H1 (cell line): ENCODE measurements at regions not wholly inside any gene's neighbourhood (a gene's known extent, or its start where the extent isn't known, plus 50 kb on each side); places are given as distances from the start of the nearest gene placed in this dataset.

Experiments used
- CTCF ChIA-PET: fragments of 300-600 bp; sonication (Branson Sonifier 250); formaldehyde crosslinking; loops from one replicate; lab custom pipeline; 2021; ENCODE audit not compliant: partially characterized antibody; lab: Charles Lee
- POLR2A ChIA-PET: fragments of 300-600 bp; sonication (Branson Sonifier 250); formaldehyde crosslinking; loops from one replicate; lab custom pipeline; 2021; ENCODE audit warnings: inconsistent platforms; ENCODE audit not compliant: partially characterized antibody; lab: Charles Lee
- DNase-seq, 2 experiments: peaks; one replicate each; pipeline versions ENCODE4 v3.0.0 to v3.0.0-alpha.2; 2010 to 2022; ENCODE audit warnings: low spot score in 2 of 2, low read depth in 1 of 2, mixed read lengths in 1 of 2
- FAIRE-seq: peaks from 2 replicates; lab custom pipeline; 2011; peaks lifted over from hg19 to GRCh38; lab: Jason Lieb, UNC
- H2AFZ ChIP-seq: 2 replicates; pipeline ENCODE4 v1.8.1; 2012; ENCODE audit warnings: low read length, inconsistent platforms
- H2AK5ac ChIP-seq: 2 replicates; pipeline ENCODE4 v1.6.1; 2013; ENCODE audit warnings: low read depth, low read length
- H2BK120ac ChIP-seq: replicated peaks from 2 replicates; pipeline ENCODE3; 2013; ENCODE audit warnings: low read depth, low read length, inconsistent platforms
- H2BK12ac ChIP-seq: 2 replicates; pipeline ENCODE4 v1.6.1; 2013; ENCODE audit warnings: low read depth, low read length
- H2BK15ac ChIP-seq: 2 replicates; pipeline ENCODE4 v1.6.1; 2013; ENCODE audit warnings: low read length
- H2BK20ac ChIP-seq: 2 replicates; pipeline ENCODE4 v1.6.1; 2013; ENCODE audit warnings: low read length
- H2BK5ac ChIP-seq: 2 replicates; pipeline ENCODE4 v1.6.1; 2013; ENCODE audit warnings: low read depth, low read length
- H3K14ac ChIP-seq: 2 replicates; pipeline ENCODE4 v1.6.1; 2013; ENCODE audit warnings: inconsistent platforms; ENCODE audit not compliant: insufficient read length
- H3K18ac ChIP-seq: 2 replicates; pipeline ENCODE4 v1.6.1; 2013; ENCODE audit warnings: low read length; ENCODE audit errors: extremely low read depth
- H3K23ac ChIP-seq: 2 replicates; pipeline ENCODE4 v1.6.1; 2013; ENCODE audit warnings: inconsistent platforms; ENCODE audit not compliant: insufficient read length
- H3K23me2 ChIP-seq: 2 replicates; pipeline ENCODE4 v1.6.1; 2013; ENCODE audit warnings: low read depth, low read length
- H3K27ac ChIP-seq: 2 replicates; pipeline ENCODE4 v1.6.1; 2011; ENCODE audit warnings: low read depth, low read length, inconsistent platforms
- H3K27me3 ChIP-seq, 4 experiments: replicated peaks in 1 of 4; 1 replicate in 1 of 4; 2 replicates in 3 of 4; pipeline versions ENCODE4 v1.6.1 to v1.8.1; 2011 to 2013; ENCODE audit warnings: low read length in 3 of 4, mild to moderate bottlenecking in 3 of 4, inconsistent platforms in 2 of 4, mixed read lengths in 2 of 4, moderate library complexity in 1 of 4; ENCODE audit not compliant: control insufficient read depth in 3 of 4, insufficient read depth in 3 of 4; ENCODE audit errors: extremely low read depth in 1 of 4
- H3K36me3 ChIP-seq, 4 experiments: 2 replicates each; pipeline versions ENCODE4 v1.6.1 to v1.8.1; 2011 to 2013; ENCODE audit warnings: mild to moderate bottlenecking in 4 of 4, low read length in 3 of 4, moderate library complexity in 2 of 4, control low read depth in 1 of 4, inconsistent platforms in 1 of 4; ENCODE audit not compliant: insufficient read depth in 4 of 4, control insufficient read depth in 2 of 4
- H3K4ac ChIP-seq: replicated peaks from 2 replicates; pipeline ENCODE3; 2013; ENCODE audit warnings: low read length, low read depth, mixed read lengths, inconsistent platforms; ENCODE audit not compliant: insufficient read length
- H3K4me1 ChIP-seq, 4 experiments: replicated peaks in 1 of 4; 1 replicate in 1 of 4; 2 replicates in 3 of 4; pipeline versions ENCODE4 v1.6.1 to v1.8.1; 2011 to 2013; ENCODE audit warnings: low read length in 3 of 4, inconsistent platforms in 2 of 4, mixed read lengths in 1 of 4; ENCODE audit not compliant: insufficient read depth in 4 of 4, control insufficient read depth in 3 of 4
- H3K4me2 ChIP-seq, 2 experiments: 2 replicates each; pipeline versions ENCODE4 v1.6.1 to v1.8.1; 2011 to 2013; ENCODE audit warnings: low read depth in 2 of 2, low read length in 2 of 2, control low read depth in 1 of 2, inconsistent platforms in 1 of 2, mild to moderate bottlenecking in 1 of 2; ENCODE audit not compliant: insufficient read depth in 1 of 2
- H3K4me3 ChIP-seq, 4 experiments: fragments of 200-600, 300-600 bp in 1 of 4; sonication (generic), shearing (Covaris generic), sonication (Bioruptor Twin) in 1 of 4; 2 replicates each; pipeline versions ENCODE4 v1.5.1 to v1.8.1; 2011 to 2016; ENCODE audit warnings: low read length in 4 of 4, low read depth in 3 of 4, control low read depth in 2 of 4, inconsistent platforms in 2 of 4, mild to moderate bottlenecking in 2 of 4, mixed read lengths in 1 of 4, moderate library complexity in 1 of 4; ENCODE audit not compliant: insufficient read depth in 2 of 4; ENCODE audit errors: extremely low read depth in 1 of 4
- H3K56ac ChIP-seq: replicated peaks from 2 replicates; pipeline ENCODE3; 2013; ENCODE audit warnings: low read depth, mild to moderate bottlenecking, mixed read lengths, low read length, inconsistent platforms; ENCODE audit not compliant: insufficient read length
- H3K79me1 ChIP-seq: 2 replicates; pipeline ENCODE4 v1.6.1; 2013; ENCODE audit warnings: low read depth, low read length, control low read depth
- H3K79me2 ChIP-seq, 2 experiments: 2 replicates each; pipeline versions ENCODE4 v1.6.1 to v1.8.1; 2012 to 2013; ENCODE audit warnings: low read length in 2 of 2, mild to moderate bottlenecking in 2 of 2, inconsistent platforms in 1 of 2; ENCODE audit not compliant: insufficient read depth in 2 of 2, control insufficient read depth in 1 of 2
- H3K9ac ChIP-seq, 4 experiments: replicated peaks in 1 of 4; 1 replicate in 1 of 4; 2 replicates in 3 of 4; pipeline versions ENCODE4 v1.6.1 to v1.8.1; 2011 to 2013; ENCODE audit warnings: low read depth in 3 of 4, low read length in 3 of 4, control low read depth in 2 of 4, mild to moderate bottlenecking in 2 of 4, moderate library complexity in 2 of 4, inconsistent platforms in 1 of 4; ENCODE audit errors: extremely low read depth in 1 of 4
- H3K9me3 ChIP-seq, 2 experiments: 2 replicates each; pipeline versions ENCODE4 v1.6.1 to v1.8.1; 2012 to 2013; ENCODE audit warnings: mild to moderate bottlenecking in 2 of 2, moderate library complexity in 2 of 2, control low read depth in 1 of 2, inconsistent platforms in 1 of 2, low read depth in 1 of 2, low read length in 1 of 2, mixed read lengths in 1 of 2; ENCODE audit not compliant: insufficient read depth in 2 of 2
- H4K20me1 ChIP-seq, 2 experiments: replicated peaks in 1 of 2; 2 replicates each; pipeline versions ENCODE3 to v1.8.1; 2011 to 2013; ENCODE audit warnings: inconsistent platforms in 2 of 2, low read length in 2 of 2, mild to moderate bottlenecking in 1 of 2; ENCODE audit not compliant: insufficient read depth in 2 of 2, control insufficient read depth in 1 of 2
- H4K5ac ChIP-seq: 2 replicates; pipeline ENCODE4 v1.6.1; 2013; ENCODE audit warnings: low read length, low read depth, mixed read lengths, inconsistent platforms; ENCODE audit not compliant: insufficient read length
- H4K8ac ChIP-seq: 2 replicates; pipeline ENCODE4 v1.8.0; 2013; ENCODE audit warnings: mild to moderate bottlenecking, moderate library complexity, low read length, inconsistent platforms; ENCODE audit not compliant: insufficient read depth; ENCODE audit errors: extremely low read depth
- H4K91ac ChIP-seq: replicated peaks from 2 replicates; pipeline ENCODE3; 2013; ENCODE audit warnings: low read length, mixed read lengths, inconsistent platforms; ENCODE audit not compliant: insufficient read length
- EZH2 ChIP-seq: fragments of 200-600 bp; sonication (generic); IDR thresholded peaks from 2 replicates; pipeline ENCODE4 v1.7.1; 2012; ENCODE audit warnings: low read depth, mild to moderate bottlenecking, moderate library complexity, low read length, inconsistent platforms; ENCODE audit not compliant: severe bottlenecking
- JUN ChIP-seq: IDR thresholded peaks from 2 replicates; pipeline ENCODE4 v1.6.1; 2011; ENCODE audit warnings: low read depth, mild to moderate bottlenecking, improper control_type of control experiment, low read length
- JUND ChIP-seq: IDR thresholded peaks from 2 replicates; pipeline ENCODE4 v1.6.1; 2011; ENCODE audit warnings: mild to moderate bottlenecking, improper control_type of control experiment, low read length
- KDM1A ChIP-seq: fragments of 200-600, 300-600 bp; sonication (generic); IDR thresholded peaks from 2 replicates; pipeline ENCODE4 v1.7.1; 2016; ENCODE audit warnings: mild to moderate bottlenecking, low read length, borderline replicate concordance
- POLR2AphosphoS5 ChIP-seq: IDR thresholded peaks from 2 replicates; pipeline ENCODE4 v1.6.1; 2011; ENCODE audit warnings: low read depth, low read length
- POU5F1 ChIP-seq: IDR thresholded peaks from 2 replicates; pipeline ENCODE4 v1.6.1; 2011; ENCODE audit warnings: low read depth, mild to moderate bottlenecking, low read length, moderate library complexity
- SIX5 ChIP-seq: IDR thresholded peaks from 2 replicates; pipeline ENCODE4 v1.6.1; 2011; ENCODE audit warnings: mild to moderate bottlenecking, low read depth, low read length
- SP1 ChIP-seq: IDR thresholded peaks from 2 replicates; pipeline ENCODE4 v1.6.1; 2011; ENCODE audit warnings: low read depth, low read length
- WGBS, 2 experiments: shearing (Covaris generic) in 1 of 2; methylation state at CpG; one replicate each; pipeline versions ENCODE4 v1.1.6 to v1.1.7; 2013 to 2015; ENCODE audit warnings: low lambda C conversion rate in 2 of 2, mixed read lengths in 2 of 2, inconsistent platforms in 1 of 2, low coverage in 1 of 2, missing lambda C conversion rate in 1 of 2; ENCODE audit not compliant: insufficient replicate concordance in 2 of 2, insufficient coverage in 1 of 2, insufficient read length in 1 of 2; ENCODE audit errors: extremely low coverage in 1 of 2, missing lambda C conversion rate in 1 of 2; 5-methylcytosine and 5-hydroxymethylcytosine counted together

DNA sequence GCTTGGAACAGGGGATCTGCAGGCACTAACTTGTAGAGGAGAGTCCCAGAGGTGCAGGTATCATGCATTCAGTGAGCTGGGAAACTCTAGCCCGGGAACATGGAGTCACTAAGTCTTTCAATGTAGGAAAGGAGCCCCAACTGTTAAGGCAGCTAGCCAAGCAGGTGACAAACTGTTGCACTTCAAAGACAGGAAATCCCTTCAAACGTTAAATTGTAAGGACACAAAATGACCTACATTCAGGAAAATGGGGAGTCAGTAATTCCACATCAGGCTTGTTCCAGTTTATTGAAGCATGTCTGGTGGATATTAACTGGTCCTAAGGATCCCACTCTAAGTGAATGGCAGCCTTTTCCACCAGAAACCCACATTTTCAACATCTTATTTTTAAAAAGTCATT, 364.5 kb downstream of the MTX2 start:
- Histone ChIP-seq H3K4me3 (no peak overlapping the region), H3K18ac (no peak overlapping the region), H2BK12ac (no peak overlapping the region), H3K23me2 (peaks cover 3% of the 10 kb centered on the region; the same call in 1 of the 2 replicates), H2BK5ac (no peak overlapping the region), H2AK5ac (no peak overlapping the region), H3K4me1 (peaks cover 0 to 3% (median 0%) of the 10 kb centered on the region in 4 experiments; a peak in 2 of 7 replicates), H3K4ac (no peak overlapping the region), H3K56ac (no peak overlapping the region), H2AFZ (no peak overlapping the region), H3K27ac (no peak overlapping the region), H4K20me1 (no peaks in the 10 kb centered on the region), H4K8ac (no peak overlapping the region)
- ChIA-PET POLR2A (no interaction called here), CTCF (interaction anchor here (0.6 to 13.2 kb wide), 8 partner anchors 15 to 523 kb away, joined by 3 to 119 read pairs (median 4); no protein-coding TSS in a partner anchor)
- no peak for FAIRE-seq
- 51% methylated on average over 2 of the region's 2 CpGs; no CpG with 5 or more reads in 1 of the 2 experiments for WGBS, 2 experiments
- no peak for TF ChIP-seq SP1
- TF ChIP-seq SIX5, result no peak
- TF ChIP-seq JUN, result no peak
- no peak for TF ChIP-seq KDM1A
- no peak for TF ChIP-seq EZH2
- TF ChIP-seq POU5F1, result no peak
- no peak for TF ChIP-seq POLR2AphosphoS5
- no peak for TF ChIP-seq JUND
- TF ChIP-seq, all 59 proteins: peak for 0
- Histone ChIP-seq H2BK20ac (no peak overlapping the region), H3K14ac (no peak overlapping the region), H3K9ac (no peak overlapping the region), H4K5ac (no peak overlapping the region), H3K79me1 (no peaks in the 10 kb centered on the region), H2BK15ac (no peak overlapping the region), H3K36me3 (no peaks in the 10 kb centered on the region), H3K9me3 (no peaks in the 10 kb centered on the region), H3K23ac (no peak overlapping the region), H2BK120ac (no peak overlapping the region), H3K4me2 (no peak overlapping the region), H4K91ac (no peak overlapping the region), H3K79me2 (no peaks in the 10 kb centered on the region), H3K27me3 (peaks cover 10 to 31% (median 18%) of the 10 kb centered on the region in 4 experiments)
- DNase-seq, result no peak
